ENCODE measurements at regions not wholly inside any gene's neighbourhood (a gene's known extent, or its start where the extent isn't known, plus 50 kb on each side); places are given as distances from the start of the nearest gene placed in this dataset.

DNA sequence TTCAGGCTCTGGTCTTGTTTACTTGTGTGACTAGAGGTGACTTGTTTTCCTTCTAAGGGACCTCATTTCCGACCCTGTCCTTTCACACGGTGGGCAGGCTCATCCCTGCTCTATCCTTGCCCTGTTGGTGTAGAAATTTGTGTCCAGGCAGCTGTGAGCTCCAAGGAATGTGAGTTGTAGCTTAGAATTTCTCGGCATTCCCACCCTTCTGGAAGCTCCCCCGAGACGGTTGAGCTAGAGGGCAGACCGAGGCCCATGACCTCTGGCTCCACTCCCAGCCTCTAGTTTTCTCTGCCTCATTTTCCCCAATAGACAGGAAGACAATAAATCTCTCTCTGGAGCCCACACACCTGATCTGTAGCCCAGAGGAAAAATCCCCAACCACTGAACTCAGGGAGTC, 100.9 kb downstream of the NAV1 start:
- TF ChIP-seq REST (IDR thresholded peaks at IDR 0.05; ENCODE audit: insufficient read depth in 1 of 2, low read depth in 2 of 2, low read length in 1 of 2) (no peak), POLR2AphosphoS5 (IDR thresholded peaks at IDR 0.05; ENCODE audit: low read depth, low read length) (no peak), TCF7L2 (IDR thresholded peaks at IDR 0.05; ENCODE audit: low read depth, low read length) (no peak), SIN3A (IDR thresholded peaks at IDR 0.05; ENCODE audit: borderline replicate concordance, insufficient read depth, low read depth, low read length) (no peak)
- TF ChIP-seq, protein P1, sequence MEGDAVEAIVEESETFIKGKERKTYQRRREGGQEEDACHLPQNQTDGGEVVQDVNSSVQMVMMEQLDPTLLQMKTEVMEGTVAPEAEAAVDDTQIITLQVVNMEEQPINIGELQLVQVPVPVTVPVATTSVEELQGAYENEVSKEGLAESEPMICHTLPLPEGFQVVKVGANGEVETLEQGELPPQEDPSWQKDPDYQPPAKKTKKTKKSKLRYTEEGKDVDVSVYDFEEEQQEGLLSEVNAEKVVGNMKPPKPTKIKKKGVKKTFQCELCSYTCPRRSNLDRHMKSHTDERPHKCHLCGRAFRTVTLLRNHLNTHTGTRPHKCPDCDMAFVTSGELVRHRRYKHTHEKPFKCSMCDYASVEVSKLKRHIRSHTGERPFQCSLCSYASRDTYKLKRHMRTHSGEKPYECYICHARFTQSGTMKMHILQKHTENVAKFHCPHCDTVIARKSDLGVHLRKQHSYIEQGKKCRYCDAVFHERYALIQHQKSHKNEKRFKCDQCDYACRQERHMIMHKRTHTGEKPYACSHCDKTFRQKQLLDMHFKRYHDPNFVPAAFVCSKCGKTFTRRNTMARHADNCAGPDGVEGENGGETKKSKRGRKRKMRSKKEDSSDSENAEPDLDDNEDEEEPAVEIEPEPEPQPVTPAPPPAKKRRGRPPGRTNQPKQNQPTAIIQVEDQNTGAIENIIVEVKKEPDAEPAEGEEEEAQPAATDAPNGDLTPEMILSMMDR (IDR thresholded peaks at IDR 0.05): no peak
- Histone ChIP-seq H3K36me3 (ENCODE audit: control insufficient read depth, insufficient read depth, low read length) (no peaks in the 10 kb centered on the region), H3K27me3 (ENCODE audit: control insufficient read depth, insufficient read depth, low read length) (no peaks in the 10 kb centered on the region), H3K27ac (ENCODE audit: low read length) (no peak overlapping the region), H3K4me1 (ENCODE audit: control insufficient read depth, insufficient read depth, low read length) (no peaks in the 10 kb centered on the region), H3K9me3 (ENCODE audit: control insufficient read depth, insufficient read depth, low read depth, low read length) (no peaks in the 10 kb centered on the region), H3K4me3 (ENCODE audit: low read depth in 2 of 2, low read length in 2 of 2) (no peak overlapping the region)
- ChIA-PET CTCF (no interaction called here), POLR2A (no interaction called here)
- no peak for ATAC-seq
- BruUV-seq (replicated peaks): no TSS peak
- in situ Hi-C loops (cut with HindIII; ENCODE audit: low pct_unique_long_range_greater_than_20kb, low sequenced_read_pairs): no loop called here
- no peak for DNase-seq (ENCODE audit: low read depth, low spot score)
- intact Hi-C loops (cut with micrococcal nuclease; ENCODE audit: unreplicated experiment): no loop called here

GRCh38 chr1:201640624-201641023, 101.7 kb downstream of the NAV1 start:
- no peak for ATAC-seq
- ChIA-PET CTCF (no interaction called here), POLR2A (no interaction called here)
- Histone ChIP-seq H3K9me3 (ENCODE audit: control insufficient read depth, insufficient read depth, low read depth, low read length) (no peaks in the 10 kb centered on the region), H3K27me3 (ENCODE audit: control insufficient read depth, insufficient read depth, low read length) (no peaks in the 10 kb centered on the region), H3K4me1 (ENCODE audit: control insufficient read depth, insufficient read depth, low read length) (no peaks in the 10 kb centered on the region), H3K4me3 (ENCODE audit: low read depth in 2 of 2, low read length in 2 of 2) (no peak overlapping the region), H3K36me3 (ENCODE audit: control insufficient read depth, insufficient read depth, low read length) (no peaks in the 10 kb centered on the region), H3K27ac (ENCODE audit: low read length) (no peak overlapping the region)
- DNase-seq (ENCODE audit: low read depth, low spot score): no peak
- TF ChIP-seq REST (IDR thresholded peaks at IDR 0.05; ENCODE audit: insufficient read depth in 1 of 2, low read depth in 2 of 2, low read length in 1 of 2) (no peak), TCF7L2 (IDR thresholded peaks at IDR 0.05; ENCODE audit: low read depth, low read length) (no peak), SIN3A (IDR thresholded peaks at IDR 0.05; ENCODE audit: borderline replicate concordance, insufficient read depth, low read depth, low read length) (no peak), POLR2AphosphoS5 (IDR thresholded peaks at IDR 0.05; ENCODE audit: low read depth, low read length) (no peak)
- TF ChIP-seq, protein P1 (IDR thresholded peaks at IDR 0.05): no peak
- in situ Hi-C loops (cut with HindIII; ENCODE audit: low pct_unique_long_range_greater_than_20kb, low sequenced_read_pairs): no loop called here
- no TSS peak for BruUV-seq (replicated peaks)
- intact Hi-C loops (cut with micrococcal nuclease; ENCODE audit: unreplicated experiment): no loop called here
